Activated naive CD8-positive, alpha-beta T cell treated with anti-CD3 and anti-CD28 coated beads, Interleukin-2, amount 50 U/mL, for 16 hours (primary cell): ENCODE measurements at regions not wholly inside any gene's neighbourhood (a gene's known extent, or its start where the extent isn't known, plus 50 kb on each side); places are given as distances from the start of the nearest gene placed in this dataset.
"Not testable (repeated sequence)": the region's sequence is repeated elsewhere in the genome, so short reads cannot be mapped to it uniquely, and the experiment has no call there.

Experiments used
- DNase-seq: peaks from one replicate; pipeline ENCODE4 v3.0.0-alpha.2; 2020; ENCODE audit warnings: low read depth, low spot score

GRCh38 chr4:11710453-11711093, 281.9 kb upstream of the HS3ST1 start:
- DNase-seq: no peak

- no peak for DNase-seq
Measured at GRCh38 chr4:11704186-11704830, 275.6 kb upstream of the HS3ST1 start.

GRCh38 chr4:11702886-11703557, 274.3 kb upstream of the HS3ST1 start:
- DNase-seq: no peak

GRCh38 chr4:11701966-11702725, 273.5 kb upstream of the HS3ST1 start:
- no peak for DNase-seq

GRCh38 chr4:11700751-11701226, 272.1 kb upstream of the HS3ST1 start:
- no peak for DNase-seq

GRCh38 chr4:11698846-11699590, 270.3 kb upstream of the HS3ST1 start:
- no peak for DNase-seq

- DNase-seq: no peak
Measured at GRCh38 chr4:11698033-11698432, 269.3 kb upstream of the HS3ST1 start.

- DNase-seq: no peak
Measured at GRCh38 chr4:11693693-11694092, 265.0 kb upstream of the HS3ST1 start.

- DNase-seq: no peak
Measured at GRCh38 chr4:11691236-11691635, 262.5 kb upstream of the HS3ST1 start.

- DNase-seq: no peak
Measured at GRCh38 chr4:11687727-11688126, 259.0 kb upstream of the HS3ST1 start.

- no peak for DNase-seq
Measured at GRCh38 chr4:11685481-11685880, 256.8 kb upstream of the HS3ST1 start.

- no peak for DNase-seq
Measured at GRCh38 chr4:11675051-11675800, 246.5 kb upstream of the HS3ST1 start.

GRCh38 chr4:11670304-11670703, 241.6 kb upstream of the HS3ST1 start:
- no peak for DNase-seq

GRCh38 chr4:11669156-11669555, 240.5 kb upstream of the HS3ST1 start:
- DNase-seq: no peak

- DNase-seq: no peak
Measured at GRCh38 chr4:11663114-11663513, 234.4 kb upstream of the HS3ST1 start.

- DNase-seq: no peak
Measured at GRCh38 chr4:11650801-11651596, 222.3 kb upstream of the HS3ST1 start.

- DNase-seq: no peak
Measured at GRCh38 chr4:11647433-11647832, 218.7 kb upstream of the HS3ST1 start.

GRCh38 chr4:11643081-11643480, 214.4 kb upstream of the HS3ST1 start:
- DNase-seq: not testable (repeated sequence)

GRCh38 chr4:11640584-11640983, 211.9 kb upstream of the HS3ST1 start:
- no peak for DNase-seq

- DNase-seq: no peak
Measured at GRCh38 chr4:11636551-11636950, 207.9 kb upstream of the HS3ST1 start.
